Fibroblast of skin of back (primary cell): ENCODE measurements at regions not wholly inside any gene's neighbourhood (a gene's known extent, or its start where the extent isn't known, plus 50 kb on each side); places are given as distances from the start of the nearest gene placed in this dataset.
"Not testable (repeated sequence)": the region's sequence is repeated elsewhere in the genome, so short reads cannot be mapped to it uniquely, and the experiment has no call there.

ENCODE experiments used
- DNase-seq: peaks from one replicate; pipeline ENCODE4 v3.0.0-alpha.2; 2013

DNA sequence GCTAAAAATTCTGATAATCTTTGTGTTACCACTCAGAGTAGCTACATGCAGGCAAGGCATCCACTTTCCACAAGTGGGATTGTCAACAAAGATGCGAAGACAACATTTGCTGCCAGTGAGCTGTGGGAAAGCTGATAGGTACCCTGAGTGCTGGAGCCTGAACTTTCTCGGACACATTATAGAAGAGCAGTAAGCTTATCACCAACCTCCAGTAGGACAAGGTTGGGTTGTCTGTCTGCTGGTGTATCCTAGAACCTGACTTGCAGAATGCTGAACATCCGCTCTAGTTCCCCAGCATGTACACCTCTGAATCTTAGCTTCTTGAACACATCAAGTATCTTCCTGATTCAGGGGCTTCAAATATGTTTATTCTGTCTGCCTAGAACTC is 103.8 kb upstream of the PPM1H start:
- no peak for DNase-seq

DNA sequence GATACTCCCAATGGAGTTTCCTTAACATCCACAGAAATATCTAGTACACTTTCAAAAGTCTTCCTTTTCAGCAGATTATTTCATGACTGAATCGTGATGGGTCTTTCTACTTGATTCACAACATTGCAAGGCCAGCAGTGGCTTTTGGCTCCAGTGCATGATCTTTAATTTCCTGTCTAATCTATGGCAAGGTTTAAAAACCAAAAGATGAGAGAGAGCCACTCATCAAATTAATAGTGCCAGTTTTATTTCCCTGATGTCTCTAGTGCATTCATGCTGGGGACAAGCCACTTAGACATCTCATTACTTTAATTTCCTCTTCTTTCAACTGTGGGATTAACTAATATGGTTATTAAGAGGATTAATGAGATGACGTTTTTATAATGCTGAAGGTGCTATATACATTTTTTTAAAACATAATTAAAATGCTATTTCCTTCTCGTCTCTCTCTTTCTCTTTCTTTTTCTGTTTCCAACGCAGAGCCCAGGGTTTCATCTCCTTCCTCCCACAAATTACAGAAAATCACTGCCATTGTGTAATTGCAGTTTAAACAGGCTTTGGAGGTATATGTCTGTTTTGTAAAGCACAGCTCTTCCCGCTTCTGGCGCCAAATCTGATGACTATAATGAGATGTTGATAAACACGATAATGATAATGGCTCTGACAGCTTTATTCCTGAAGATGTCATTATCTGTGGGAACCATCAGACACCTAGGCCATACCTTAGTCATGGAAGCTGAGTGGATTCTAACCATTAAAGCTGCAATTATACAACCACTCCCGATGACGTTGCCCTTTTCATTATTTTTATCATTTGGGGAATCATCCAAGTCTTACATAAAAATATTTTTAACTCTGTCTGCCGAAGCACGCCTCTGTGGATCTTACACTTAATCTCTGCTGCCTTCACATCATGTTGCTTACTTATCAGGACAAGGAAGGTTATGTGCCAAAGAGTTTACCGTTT is 103.1 kb upstream of the PPM1H start:
- no peak for DNase-seq

DNA sequence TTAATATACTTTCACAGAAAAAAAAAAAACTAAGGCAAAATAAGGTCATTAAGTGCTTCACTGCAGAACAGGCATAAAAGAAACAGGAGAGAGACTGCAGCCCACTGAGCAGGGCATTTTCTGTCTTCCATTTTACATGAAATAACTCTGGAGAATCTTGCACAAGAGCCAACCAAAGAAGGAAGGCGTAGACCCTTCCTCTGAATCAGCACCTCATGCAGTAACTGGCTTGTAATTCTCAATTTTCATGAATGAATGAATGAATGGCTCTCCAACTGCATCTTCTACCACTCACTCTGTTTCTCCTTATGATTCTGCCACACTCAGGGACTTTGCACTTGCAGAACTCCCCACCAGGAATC is 102.0 kb upstream of the PPM1H start:
- no peak for DNase-seq

DNA sequence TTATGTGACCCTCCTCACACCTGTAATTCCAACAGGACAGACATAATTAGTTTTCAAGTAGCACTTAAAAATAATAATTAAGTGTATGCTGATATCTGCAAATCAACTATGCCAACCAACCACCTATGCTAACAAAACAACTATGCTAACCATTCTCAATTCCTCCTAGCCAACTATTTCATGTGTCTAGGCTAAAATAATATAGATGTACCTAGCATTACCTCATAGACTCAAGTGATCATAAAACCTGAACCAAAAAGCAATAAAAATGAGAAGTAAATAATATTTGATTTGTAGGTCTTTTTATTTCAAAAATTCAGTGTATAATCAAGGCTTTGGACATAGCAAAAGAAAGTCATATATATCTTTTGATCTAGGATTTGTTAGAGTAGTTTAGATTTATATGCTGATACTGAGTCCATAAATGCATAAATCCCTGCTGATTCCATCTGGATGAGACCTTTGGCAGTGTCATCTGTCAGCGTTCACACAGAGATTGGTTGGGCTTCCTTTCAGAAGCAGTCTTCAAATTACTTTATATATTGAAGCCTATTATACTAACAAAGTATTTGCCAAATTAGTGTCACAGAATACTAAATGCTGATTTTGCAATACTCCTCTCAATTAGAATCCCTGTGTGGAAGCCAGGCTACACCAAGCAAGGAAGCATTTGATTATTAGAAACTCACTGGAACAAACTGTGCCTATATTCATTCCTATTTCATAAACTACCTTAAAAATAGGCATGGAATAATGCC is 101.4 kb upstream of the PPM1H start:
- DNase-seq: no peak

DNA sequence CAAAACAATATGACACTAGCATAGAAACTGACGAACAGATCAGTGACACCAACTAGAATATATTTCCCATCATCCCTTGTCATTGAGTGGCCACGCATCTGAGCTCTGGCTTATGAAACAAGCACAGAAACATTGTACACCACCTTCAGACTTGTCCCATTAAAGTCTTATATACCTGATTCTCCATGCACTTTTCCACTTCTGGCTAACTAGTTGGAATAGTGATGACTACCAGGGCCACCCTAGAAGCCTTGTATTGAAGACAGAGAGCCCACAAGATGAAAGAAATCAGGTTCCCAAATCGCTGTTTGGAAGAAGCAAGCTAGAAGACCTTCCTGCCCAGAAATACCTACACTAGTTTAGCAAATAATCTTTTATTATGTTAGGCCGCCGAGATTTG is 99.7 kb upstream of the PPM1H start:
- DNase-seq: no peak

DNA sequence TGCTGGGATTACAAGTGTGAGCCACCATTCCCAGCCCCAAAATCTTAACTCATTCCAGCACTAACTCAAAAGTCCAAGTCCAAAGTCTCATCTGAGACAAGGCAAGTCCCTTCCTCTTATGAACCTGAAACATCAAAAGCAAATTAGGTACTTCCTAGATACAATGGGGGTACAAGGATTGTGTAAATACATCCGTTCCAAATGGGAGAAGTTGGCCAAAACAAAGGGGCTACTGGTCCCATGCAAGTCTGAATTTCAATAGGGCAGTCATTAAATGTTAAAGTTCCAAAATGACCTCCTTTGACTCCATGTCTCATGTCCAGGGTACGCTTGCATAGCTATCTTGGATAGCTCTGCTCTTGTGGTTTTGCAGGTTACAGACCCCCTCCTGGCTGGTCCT is 94.7 kb upstream of the PPM1H start:
- DNase-seq: no peak

DNA sequence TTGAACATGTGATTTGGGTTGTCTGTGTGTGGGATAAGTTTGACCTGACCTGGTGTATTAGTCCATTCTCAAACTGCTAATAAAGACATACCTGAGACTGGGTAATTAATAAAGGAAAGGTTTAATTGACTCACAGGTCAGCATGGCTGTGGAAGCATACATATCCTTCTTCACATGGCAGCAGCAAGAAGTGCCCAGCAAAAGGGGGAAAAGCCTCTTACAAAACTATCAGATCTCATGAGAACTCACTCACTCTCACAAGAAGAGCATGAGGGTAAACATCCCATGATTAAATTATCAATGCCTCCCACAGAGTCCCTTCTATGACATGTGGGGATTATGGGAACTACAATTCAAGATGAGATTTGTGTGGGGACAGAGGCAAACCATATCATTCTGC is 94.0 kb upstream of the PPM1H start:
- DNase-seq: no peak

DNA sequence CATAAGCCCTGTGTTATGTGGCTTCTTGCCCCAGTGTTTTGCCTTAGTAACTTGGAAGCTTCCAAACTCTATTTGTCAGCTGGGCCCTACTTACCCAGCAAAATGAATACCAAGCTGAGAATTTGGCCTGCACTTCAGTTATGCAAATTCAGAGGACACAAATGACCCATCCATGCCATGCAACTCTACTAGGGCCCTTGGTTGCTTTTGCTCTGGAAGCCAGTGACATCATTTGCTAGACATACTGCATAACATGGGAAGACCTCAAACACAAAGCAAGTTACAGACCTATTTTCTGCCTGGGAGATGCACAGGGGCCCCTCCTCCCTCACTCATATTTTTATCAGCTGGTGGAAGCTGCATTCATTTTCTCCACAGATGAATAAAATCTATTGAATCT is 90.2 kb upstream of the PPM1H start:
- DNase-seq: no peak

DNA sequence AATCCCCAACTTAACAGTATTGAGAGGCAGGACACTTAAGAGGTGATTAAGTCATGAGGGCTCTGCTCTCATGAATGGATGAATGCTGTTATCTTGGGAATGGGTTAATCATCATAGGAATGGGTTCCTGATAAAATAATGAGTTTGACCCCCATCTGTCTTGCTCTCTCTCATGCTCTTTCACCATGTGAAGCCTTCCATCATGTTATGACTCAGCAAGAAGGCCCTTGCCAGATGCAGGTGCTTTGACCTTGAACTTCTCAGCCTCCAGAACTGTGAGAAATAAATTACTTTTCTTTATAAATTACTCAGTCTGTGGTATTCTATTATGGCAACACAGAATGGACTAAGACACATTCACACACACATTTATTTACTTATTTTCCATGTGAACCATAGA is 89.0 kb upstream of the PPM1H start:
- no peak for DNase-seq

DNA sequence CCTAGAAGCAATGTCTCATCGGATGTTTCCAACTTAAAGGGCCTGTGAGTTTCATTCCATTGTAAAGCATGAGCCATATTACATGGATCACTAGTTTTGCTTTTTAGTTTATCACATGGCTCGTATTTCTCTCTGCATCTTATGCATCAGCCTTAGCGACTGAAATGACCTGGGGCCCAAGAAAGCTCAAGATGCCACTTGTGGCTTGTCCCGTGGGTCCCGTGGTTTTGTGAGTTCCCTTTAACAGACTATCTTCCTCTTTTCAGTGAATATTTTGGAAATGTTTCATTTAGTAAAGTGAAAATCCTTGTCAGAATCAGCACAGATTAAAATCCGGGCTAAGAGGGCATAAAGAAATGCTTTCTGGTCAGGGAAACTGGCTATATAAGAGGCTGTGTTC is 86.2 kb upstream of the PPM1H start:
- DNase-seq: no peak

DNA sequence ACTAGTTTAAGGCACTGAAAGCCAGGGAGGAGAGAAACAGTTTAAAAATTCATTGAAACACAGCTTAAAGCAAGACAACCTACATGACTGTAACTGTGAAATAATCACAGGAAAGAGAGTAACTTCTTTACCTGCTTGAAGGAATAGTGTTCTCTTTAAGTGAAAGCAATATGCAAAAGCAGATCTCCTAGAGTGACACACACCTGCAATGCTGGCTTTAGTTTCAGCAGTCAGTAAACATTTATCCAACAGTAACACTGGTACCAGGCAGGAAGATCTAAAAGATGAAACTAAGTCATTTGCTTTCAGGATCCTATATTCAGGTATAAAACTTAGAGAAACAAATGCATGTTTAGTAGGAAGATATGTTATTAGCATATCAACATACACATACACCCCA is 85.3 kb upstream of the PPM1H start:
- DNase-seq: no peak

DNA sequence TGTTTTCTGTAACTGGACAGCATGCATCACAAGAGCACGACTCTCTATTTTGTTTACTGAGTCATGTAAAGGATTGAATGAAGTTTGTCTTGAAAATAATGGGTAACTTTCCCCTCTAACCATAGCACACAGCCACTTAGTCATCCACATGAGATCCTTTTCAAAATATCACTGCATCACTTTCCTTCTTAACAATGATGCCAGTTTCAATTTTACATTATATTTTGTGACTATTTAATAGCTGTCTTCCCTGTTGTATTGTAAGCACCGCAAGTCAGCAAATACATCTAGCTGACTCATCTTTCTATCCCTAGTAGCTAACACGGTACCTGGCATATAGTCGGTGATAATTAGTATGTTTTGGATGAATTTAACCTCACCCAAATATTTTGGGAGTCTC is 83.3 kb upstream of the PPM1H start:
- DNase-seq: peak; percentile 30

DNA sequence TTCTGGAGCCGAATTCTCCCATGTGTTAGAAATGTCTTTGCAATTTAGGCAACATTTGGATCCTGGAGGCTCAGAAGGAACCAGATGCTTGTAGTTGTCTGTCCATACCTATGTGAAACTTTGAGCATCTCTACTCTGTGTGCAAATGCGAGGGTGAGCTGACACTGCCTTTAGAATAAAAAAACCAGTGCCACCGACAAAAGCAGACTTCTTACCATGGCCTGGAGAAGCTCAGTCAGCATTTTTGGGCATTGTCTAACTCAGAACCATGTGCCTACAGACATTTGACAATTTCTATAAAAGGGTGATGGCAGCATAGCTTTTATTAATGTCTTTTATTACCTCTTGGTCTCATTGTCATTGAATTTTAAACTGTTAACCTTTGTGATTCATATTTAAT is 78.4 kb upstream of the PPM1H start:
- no peak for DNase-seq

DNA sequence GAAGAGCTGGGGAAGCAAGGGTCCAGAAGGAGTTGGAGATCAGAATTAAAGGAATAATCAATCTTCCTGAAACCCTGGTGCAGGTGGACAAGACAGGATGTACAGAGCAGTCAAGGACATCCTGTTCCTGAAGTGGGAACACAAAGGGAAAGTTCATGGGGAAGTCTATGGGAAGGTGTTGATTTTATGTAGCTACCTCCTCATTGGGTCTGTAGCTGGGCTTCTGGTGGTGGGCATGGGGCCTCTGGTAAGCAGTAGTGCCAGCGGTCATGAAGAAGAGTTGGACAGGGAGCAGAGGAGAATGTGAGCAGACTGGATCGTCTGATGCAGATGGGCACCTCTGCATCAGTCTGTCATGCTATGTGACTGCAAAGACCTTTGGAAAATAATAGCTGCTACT is 75.7 kb upstream of the PPM1H start:
- DNase-seq: no peak

DNA sequence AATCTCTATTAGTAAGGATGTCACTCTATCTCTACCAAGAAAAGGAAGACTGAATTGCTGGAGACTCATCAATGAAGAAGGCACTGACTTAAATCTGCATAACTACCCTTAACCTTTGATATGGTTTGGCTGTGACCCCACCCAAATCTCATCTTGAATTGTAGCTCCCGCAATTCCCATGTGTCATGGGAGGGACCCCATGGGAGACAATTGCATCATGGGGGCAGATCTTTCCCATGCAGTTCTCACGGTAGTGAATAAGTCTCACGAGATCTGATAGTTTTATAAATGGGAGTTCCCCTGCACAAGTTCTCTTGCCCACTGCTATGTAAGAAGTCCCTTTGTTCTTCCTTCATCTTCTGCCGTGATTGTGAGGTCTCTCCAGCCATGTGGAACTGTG is 73.4 kb upstream of the PPM1H start:
- DNase-seq: no peak

DNA sequence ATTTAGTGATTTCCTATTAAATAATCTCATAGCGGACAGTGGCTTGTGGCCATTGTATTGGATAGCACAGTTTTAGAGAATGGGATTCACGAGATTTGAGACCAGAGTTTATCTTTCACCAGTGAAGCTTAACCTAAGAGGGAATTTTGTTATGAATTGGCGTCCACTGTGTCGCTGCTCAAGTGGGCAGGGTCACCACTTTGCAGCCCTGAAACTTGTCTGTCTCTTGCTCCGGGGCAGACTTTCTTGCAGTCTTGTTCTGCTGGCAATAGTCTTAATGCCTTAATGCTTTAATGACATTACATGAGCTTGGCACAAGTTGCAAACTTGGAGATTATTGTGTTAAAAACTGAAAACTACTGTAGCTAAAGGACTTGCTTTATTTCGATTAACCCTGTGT is 72.8 kb upstream of the PPM1H start:
- no peak for DNase-seq

DNA sequence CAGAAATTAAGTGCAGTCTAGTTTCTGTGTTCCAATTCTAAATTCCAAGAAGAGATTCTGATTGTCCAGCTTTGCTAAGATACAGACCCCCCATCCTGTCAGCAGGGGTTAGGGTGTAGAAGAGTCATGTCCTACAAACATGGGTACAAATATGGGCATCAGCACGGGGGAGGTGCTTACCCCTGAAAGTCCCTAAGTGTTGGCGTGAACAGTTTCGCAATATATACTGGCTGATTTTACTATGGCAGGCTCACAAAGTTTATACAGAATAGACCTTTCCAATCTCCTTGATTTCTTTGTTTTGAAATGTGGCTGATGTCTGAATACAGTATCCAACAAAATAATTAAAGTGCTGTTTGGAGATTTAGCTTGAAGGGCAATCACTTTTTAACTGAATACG is 71.6 kb upstream of the PPM1H start:
- DNase-seq: no peak

DNA sequence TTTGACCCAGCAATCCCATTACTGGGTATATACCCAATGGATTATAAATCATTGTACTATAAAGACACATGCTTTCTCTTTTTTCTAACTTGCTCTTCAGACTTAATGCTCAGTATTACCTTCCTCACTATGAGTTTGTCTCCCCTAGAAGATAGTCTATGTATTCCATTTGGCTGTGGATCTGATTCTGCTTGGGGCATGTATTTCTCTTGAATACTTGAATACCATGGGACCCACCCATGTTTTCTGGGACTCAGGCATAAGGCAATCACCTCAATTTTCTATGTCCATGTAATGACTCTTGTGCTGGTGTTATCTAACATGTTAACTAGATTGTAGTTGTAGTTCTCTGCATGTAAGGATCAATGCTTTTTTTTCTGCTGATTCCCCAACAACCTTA is 70.4 kb upstream of the PPM1H start:
- no peak for DNase-seq

DNA sequence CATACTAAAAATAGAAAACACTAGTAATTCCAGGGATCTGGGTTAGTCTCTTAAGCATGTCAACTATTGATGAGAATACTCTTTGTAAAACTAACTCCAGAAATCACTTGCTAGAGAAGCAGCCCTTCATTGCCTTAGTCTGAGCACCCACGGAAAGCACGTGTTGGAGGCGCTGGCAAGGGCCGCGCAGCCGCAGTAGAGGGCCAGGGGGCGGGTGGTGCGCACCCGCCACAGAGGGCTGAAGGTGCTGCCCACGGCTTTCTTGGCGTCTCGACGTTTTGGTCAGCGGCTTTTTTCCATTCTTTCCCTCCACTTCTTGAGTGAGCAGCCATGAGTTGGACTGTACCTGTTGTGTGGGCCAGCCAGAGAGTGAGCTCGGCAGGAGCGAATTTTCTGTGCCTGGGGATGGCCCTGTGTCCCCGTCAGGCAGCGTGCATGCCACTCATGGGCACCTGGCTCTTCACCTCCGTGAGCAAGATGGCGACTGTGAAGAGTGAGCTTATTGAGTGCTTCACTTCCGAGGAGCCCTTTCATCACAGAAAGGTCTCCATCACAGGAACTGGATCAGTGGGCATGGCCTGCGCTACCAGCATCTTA is 68.4 kb upstream of the PPM1H start:
- no peak for DNase-seq

DNA sequence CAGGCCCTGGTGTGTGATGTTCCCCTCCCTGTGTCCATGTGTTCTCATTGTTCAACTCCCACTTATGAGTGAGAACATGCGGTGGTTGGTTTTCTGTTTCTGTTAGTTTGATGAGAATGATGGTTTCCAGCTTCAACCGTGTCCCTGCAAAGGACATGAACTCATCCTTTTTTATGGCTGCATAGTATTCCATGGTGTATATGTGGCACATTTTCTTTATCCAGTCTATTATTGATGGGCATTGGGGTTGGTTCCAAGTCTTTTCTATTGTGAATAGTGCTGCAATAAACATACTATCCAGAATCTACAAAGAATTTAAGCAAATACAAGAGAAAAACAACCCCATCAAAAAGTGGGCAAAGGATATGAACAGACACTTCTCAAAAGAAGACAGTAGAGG is 67.1 kb upstream of the PPM1H start:
- DNase-seq: not testable (repeated sequence)

DNA sequence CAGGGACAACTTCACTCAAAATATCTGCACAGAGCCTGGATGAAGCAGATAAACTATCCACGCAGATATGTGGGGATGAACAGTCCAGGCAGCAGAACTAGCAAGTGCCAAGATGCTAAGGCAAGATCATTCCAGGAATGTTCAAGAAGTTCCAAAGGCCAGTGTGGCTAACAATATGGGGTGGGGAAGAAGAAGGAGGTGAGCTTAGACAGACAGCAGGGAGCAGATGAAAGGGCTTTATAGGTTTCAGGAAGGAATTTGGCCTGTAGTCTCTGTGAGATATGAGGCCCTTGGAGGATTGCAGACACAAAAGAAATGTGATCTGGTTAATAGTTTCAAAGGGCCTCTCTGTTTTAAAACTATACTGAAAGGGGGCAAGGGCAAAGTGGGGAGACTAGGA is 63.5 kb upstream of the PPM1H start:
- no peak for DNase-seq

DNA sequence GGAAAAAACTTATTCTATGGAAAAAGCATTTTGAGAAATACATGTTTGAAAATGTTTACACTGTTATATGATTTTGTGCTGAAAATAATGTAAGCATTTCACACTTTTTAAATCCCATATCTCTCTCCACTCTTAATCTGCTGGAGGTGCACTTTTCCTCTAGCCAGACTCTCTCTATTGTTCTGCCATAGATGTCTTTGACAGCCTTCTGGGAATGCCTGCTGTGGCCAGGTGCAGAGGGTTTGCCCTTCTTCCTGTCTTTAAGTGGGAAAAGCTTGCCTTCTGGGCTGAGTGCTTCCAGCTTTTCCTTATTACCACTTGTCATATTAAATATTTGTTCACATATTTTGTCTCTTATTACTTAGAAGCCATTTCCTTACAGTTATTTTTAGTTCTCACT is 60.1 kb upstream of the PPM1H start:
- no peak for DNase-seq

DNA sequence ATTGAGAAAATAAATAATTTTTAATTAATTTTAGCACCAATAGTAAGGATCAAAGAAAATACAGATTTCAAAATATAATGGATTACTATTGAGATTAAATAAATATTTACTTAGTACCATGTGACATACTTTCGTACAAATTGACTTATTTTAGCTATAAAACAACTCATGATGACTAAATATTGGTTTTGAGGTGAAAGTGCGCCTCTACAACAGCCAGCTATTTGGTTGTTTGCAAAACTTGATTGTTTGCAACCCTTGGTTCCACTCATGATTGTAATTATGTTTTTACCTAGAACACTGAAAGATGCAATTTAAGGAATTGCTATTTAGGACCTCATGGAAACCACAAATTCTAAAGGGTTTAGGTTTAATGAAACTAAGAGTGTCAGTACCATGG is 51.9 kb upstream of the PPM1H start:
- DNase-seq: no peak
